ENCODE measurements at regions not wholly inside any gene's neighbourhood (a gene's known extent, or its start where the extent isn't known, plus 50 kb on each side); places are given as distances from the start of the nearest gene placed in this dataset.

DNA sequence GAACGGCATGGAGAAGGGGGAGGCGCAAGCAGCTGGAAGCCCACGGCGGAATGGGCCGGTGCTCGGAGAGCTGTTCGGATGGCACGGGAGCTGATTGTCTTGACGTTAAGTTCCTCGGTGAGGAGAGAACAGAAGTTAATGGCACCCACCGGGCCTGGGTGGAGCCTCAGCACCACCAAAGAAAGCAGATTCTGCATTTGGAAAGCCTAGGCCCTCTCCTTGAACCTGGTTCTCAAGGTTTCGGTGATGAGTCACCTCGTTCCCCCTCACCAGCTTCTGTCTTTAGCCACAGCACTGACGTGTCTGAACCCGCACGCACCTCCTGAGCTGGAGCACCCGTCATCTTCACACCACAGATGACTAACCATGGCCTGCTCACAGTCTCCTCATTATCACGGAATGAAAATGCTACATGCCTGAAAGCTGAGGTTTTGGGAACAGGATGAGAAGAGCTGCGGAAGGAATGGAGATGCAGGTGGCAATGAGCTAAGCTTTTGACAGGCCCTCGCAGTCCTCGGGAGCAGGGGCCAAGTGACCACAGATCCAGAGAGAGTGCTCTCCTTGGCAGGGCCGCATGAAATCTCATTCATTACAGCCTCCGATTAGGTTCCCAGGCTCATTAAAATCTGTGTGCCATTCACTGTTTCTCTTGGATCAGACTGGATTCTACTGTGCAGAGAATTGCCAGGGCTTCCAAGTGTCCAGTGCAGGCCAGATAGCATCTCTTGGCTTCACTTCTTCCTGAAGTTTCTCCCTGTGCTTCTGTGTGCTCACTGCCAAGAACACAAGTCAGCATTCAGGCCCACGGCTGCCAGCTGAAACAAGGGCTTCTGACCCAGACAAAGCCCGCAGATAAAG is 96.3 kb upstream of the DLG1 start (continued):
- TF ChIP-seq TBL1XR1 (IDR thresholded peaks at IDR 0.05; ENCODE audit: low read depth, low read length) (peak; percentile 86; the same call in 1 of the 2 replicates), KDM1A (IDR thresholded peaks at IDR 0.05; ENCODE audit: borderline replicate concordance) (no peak), NFXL1 (IDR thresholded peaks at IDR 0.05; ENCODE audit: borderline replicate concordance) (no peak), TCF7 (IDR thresholded peaks at IDR 0.05; ENCODE audit: borderline replicate concordance) (peak; percentile 54; the same call in 1 of the 2 replicates), ZNF217 (IDR thresholded peaks at IDR 0.05) (no peak), BMI1 (IDR thresholded peaks at IDR 0.05; ENCODE audit: borderline replicate concordance) (peak; percentile 81), ASH2L (IDR thresholded peaks at IDR 0.05; ENCODE audit: borderline replicate concordance, low read depth) (0 out of 2 replicates have a peak, but pooled peaks have one; percentile 98), SP1 (IDR thresholded peaks at IDR 0.05; ENCODE audit: low read depth, low read length) (peak; percentile 91), RELA (IDR thresholded peaks at IDR 0.05; ENCODE audit: borderline replicate concordance, partially characterized antibody) (peak; percentile 37), KAT2A (conservative IDR thresholded peaks at IDR 0.05; ENCODE audit: control insufficient read depth, low read depth, low read length) (no peak), ZNF24 (IDR thresholded peaks at IDR 0.05) (no peak), NFYA (IDR thresholded peaks at IDR 0.05; ENCODE audit: borderline replicate concordance, low read depth, low read length) (no peak), EP300 (IDR thresholded peaks at IDR 0.05; ENCODE audit: borderline replicate concordance in 1 of 2, control insufficient read depth in 1 of 2, low read depth in 2 of 2, low read length in 2 of 2) (peak; percentile 99 to 100), GABPA (IDR thresholded peaks at IDR 0.05; ENCODE audit: low read depth) (peak; percentile 44; the same call in 1 of the 2 replicates), CEBPB (IDR thresholded peaks at IDR 0.05; ENCODE audit: borderline replicate concordance in 1 of 2, low read depth in 2 of 2, low read length in 2 of 2) (no peak)
- TF ChIP-seq, protein P1, sequence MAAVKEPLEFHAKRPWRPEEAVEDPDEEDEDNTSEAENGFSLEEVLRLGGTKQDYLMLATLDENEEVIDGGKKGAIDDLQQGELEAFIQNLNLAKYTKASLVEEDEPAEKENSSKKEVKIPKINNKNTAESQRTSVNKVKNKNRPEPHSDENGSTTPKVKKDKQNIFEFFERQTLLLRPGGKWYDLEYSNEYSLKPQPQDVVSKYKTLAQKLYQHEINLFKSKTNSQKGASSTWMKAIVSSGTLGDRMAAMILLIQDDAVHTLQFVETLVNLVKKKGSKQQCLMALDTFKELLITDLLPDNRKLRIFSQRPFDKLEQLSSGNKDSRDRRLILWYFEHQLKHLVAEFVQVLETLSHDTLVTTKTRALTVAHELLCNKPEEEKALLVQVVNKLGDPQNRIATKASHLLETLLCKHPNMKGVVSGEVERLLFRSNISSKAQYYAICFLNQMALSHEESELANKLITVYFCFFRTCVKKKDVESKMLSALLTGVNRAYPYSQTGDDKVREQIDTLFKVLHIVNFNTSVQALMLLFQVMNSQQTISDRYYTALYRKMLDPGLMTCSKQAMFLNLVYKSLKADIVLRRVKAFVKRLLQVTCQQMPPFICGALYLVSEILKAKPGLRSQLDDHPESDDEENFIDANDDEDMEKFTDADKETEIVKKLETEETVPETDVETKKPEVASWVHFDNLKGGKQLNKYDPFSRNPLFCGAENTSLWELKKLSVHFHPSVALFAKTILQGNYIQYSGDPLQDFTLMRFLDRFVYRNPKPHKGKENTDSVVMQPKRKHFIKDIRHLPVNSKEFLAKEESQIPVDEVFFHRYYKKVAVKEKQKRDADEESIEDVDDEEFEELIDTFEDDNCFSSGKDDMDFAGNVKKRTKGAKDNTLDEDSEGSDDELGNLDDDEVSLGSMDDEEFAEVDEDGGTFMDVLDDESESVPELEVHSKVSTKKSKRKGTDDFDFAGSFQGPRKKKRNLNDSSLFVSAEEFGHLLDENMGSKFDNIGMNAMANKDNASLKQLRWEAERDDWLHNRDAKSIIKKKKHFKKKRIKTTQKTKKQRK (IDR thresholded peaks at IDR 0.05; ENCODE audit: low read depth, low read length) = no peak
- TF ChIP-seq, protein P2, sequence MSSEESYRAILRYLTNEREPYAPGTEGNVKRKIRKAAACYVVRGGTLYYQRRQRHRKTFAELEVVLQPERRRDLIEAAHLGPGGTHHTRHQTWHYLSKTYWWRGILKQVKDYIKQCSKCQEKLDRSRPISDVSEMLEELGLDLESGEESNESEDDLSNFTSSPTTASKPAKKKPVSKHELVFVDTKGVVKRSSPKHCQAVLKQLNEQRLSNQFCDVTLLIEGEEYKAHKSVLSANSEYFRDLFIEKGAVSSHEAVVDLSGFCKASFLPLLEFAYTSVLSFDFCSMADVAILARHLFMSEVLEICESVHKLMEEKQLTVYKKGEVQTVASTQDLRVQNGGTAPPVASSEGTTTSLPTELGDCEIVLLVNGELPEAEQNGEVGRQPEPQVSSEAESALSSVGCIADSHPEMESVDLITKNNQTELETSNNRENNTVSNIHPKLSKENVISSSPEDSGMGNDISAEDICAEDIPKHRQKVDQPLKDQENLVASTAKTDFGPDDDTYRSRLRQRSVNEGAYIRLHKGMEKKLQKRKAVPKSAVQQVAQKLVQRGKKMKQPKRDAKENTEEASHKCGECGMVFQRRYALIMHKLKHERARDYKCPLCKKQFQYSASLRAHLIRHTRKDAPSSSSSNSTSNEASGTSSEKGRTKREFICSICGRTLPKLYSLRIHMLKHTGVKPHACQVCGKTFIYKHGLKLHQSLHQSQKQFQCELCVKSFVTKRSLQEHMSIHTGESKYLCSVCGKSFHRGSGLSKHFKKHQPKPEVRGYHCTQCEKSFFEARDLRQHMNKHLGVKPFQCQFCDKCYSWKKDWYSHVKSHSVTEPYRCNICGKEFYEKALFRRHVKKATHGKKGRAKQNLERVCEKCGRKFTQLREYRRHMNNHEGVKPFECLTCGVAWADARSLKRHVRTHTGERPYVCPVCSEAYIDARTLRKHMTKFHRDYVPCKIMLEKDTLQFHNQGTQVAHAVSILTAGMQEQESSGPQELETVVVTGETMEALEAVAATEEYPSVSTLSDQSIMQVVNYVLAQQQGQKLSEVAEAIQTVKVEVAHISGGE (CRISPR knock-in tag; IDR thresholded peaks at IDR 0.05) = no peak
- TF ChIP-seq, protein P3, sequence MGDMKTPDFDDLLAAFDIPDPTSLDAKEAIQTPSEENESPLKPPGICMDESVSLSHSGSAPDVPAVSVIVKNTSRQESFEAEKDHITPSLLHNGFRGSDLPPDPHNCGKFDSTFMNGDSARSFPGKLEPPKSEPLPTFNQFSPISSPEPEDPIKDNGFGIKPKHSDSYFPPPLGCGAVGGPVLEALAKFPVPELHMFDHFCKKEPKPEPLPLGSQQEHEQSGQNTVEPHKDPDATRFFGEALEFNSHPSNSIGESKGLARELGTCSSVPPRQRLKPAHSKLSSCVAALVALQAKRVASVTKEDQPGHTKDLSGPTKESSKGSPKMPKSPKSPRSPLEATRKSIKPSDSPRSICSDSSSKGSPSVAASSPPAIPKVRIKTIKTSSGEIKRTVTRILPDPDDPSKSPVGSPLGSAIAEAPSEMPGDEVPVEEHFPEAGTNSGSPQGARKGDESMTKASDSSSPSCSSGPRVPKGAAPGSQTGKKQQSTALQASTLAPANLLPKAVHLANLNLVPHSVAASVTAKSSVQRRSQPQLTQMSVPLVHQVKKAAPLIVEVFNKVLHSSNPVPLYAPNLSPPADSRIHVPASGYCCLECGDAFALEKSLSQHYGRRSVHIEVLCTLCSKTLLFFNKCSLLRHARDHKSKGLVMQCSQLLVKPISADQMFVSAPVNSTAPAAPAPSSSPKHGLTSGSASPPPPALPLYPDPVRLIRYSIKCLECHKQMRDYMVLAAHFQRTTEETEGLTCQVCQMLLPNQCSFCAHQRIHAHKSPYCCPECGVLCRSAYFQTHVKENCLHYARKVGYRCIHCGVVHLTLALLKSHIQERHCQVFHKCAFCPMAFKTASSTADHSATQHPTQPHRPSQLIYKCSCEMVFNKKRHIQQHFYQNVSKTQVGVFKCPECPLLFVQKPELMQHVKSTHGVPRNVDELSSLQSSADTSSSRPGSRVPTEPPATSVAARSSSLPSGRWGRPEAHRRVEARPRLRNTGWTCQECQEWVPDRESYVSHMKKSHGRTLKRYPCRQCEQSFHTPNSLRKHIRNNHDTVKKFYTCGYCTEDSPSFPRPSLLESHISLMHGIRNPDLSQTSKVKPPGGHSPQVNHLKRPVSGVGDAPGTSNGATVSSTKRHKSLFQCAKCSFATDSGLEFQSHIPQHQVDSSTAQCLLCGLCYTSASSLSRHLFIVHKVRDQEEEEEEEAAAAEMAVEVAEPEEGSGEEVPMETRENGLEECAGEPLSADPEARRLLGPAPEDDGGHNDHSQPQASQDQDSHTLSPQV (IDR thresholded peaks at IDR 0.05) = peak; percentile 83; the same call in 1 of the 2 replicates

Data from GM12878 (cell line).